Middle frontal gyrus (tissue), 1 donor: ENCODE measurements at regions not wholly inside any gene's neighbourhood (a gene's known extent, or its start where the extent isn't known, plus 50 kb on each side); places are given as distances from the start of the nearest gene placed in this dataset.

Source experiments
- DNase-seq: peaks from one replicate; pipeline ENCODE4 v3.0.0-alpha.2; 2015; ENCODE audit warnings: low spot score; ENCODE audit errors: extremely low spot score

DNA sequence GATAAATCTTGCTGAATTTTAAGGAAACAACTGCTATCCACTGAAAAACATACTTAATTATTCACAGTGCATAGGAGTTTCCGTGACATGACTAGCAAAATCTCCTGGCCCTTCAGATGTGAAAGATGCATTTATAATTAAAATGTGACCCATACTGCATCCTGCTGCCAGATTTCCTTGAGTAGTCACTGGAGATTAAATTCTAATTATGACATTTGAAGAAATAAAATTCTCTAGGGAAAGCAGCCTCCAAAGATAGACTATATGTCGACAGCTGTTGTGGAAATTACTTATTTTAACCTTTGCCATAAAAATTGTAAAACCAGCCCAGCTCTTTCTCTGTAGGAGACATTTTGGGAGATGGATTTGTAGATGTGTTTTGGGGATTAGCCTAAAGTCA, 193.6 kb upstream of the SMC2 start:
- no peak for DNase-seq

- no peak for DNase-seq
Measured at GRCh38 chr9:103902263-103902662, 191.8 kb upstream of the SMC2 start.

- DNase-seq: no peak
Measured at GRCh38 chr9:103904242-103904641, 189.9 kb upstream of the SMC2 start.

DNA sequence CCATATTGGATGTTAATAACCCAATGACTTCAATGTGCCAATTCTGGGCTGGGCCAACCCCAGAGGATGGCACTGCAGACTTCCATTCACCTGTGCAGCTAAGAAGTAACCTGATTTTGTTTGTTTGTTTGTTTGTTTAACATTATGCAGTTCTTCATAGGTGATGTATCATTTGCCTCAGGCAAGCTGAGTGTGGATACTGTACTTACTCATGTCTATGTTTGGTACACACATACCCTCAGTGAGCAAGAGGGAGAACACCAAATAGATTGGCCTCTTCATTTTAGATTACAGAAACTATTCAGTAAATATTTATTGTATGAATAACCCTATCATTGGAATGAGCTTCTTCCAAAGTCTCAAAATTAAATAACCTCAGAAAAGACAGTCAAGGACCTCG, 180.2 kb upstream of the SMC2 start:
- DNase-seq: no peak

- DNase-seq: no peak
Measured at GRCh38 chr9:103919605-103920209, 174.4 kb upstream of the SMC2 start.

GRCh38 chr9:103928442-103928841, 165.7 kb upstream of the SMC2 start:
- DNase-seq: no peak

DNA sequence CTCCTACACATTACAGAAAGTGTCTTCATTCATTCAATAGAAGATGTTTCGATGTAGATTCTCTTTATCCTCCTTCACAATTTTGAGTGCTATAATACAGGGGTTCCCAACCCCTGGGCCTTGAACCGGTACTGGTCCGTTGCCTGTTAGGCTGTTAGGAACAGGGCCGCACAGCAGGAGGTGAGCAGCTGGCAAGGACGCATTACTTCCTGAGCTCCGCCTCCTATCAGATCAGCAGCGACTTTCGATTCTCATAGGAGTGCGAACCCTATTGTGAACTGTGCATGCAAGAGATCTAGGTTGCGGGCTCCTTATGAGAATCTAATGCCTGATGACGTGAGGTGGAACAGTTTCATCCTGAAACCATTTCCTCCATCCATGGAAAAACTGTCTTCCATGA, 153.0 kb upstream of the SMC2 start:
- no peak for DNase-seq

GRCh38 chr9:103942200-103942599, 151.9 kb upstream of the SMC2 start:
- no peak for DNase-seq

DNA sequence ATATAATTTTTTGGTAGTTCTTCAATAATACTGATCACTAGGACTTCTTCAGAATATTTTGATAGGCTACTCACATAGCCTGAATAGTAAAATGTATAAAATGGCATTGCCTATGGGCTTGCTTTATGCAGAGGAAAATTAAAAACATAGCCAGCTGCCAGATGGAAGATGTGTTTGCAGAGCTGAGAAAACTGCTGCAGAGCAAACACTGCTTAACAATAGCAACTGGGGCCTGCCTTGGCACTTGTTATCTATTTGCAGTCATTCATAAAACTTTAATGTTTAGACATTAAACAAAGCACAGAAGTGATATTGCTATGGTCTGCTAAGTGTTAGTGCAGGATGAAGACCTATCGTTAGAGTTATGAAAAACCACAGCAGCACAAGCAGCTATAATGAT, 151.5 kb upstream of the SMC2 start:
- no peak for DNase-seq

- no peak for DNase-seq
Measured at GRCh38 chr9:103949096-103949495, 145.0 kb upstream of the SMC2 start.

GRCh38 chr9:103977163-103977562, 116.9 kb upstream of the SMC2 start:
- no peak for DNase-seq

- no peak for DNase-seq
Measured at GRCh38 chr9:103978396-103978795, 115.7 kb upstream of the SMC2 start.

GRCh38 chr9:103981912-103982311, 112.2 kb upstream of the SMC2 start:
- no peak for DNase-seq

DNA sequence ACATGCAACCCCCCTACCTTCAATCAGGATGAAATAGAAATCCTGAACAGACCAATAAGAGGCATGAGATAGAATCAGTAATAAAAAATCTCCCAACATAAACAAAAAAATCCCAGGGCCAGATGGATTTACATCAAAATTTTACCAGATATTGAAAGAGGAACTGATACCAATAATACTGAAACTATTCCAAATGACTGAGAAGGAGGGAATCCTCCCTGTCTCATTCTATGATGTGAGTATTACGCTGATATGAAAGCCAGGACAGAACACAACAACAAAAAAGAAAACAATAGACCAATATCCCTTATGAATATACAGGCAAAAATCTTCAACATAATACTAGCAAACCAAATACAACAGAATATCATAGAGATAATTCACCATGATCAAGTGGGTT, 109.0 kb upstream of the SMC2 start:
- no peak for DNase-seq

DNA sequence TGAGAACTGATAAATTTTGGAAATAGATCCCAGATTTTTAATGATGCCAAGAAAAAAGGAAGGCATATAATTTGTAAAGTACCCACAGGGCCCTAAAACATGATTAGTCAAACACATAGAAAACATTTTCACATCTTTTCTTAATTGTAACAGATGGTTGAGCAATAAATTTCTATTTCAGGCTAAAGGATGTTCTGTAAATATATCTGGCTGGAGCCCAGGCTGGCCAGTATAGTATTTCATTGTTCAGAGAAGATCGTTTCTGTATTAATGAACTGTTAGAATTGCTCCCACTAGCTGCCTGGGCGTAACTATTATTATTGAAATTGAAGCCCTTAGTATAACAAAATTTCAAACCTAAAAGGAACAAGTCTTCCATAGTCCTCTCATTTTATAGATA, 105.3 kb upstream of the SMC2 start:
- DNase-seq: no peak

DNA sequence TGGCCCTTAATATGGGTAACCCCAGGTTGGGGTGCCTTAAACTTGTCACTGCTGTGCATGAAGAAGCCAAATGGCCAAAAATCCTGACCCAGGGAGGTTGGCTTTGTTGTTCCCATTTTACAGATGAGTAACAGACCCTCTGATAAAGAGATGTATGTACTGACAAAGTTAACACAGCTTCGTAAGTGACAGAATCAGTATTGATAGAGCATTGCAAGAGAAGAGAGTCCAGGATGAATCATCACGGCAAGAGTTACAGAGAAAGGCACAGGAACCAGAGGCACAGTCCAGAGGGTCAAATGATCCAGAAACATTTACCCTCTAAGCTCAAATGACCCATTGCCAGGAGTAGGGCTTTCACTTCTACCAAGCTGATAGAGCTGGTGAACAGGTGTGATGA, 103.8 kb upstream of the SMC2 start:
- no peak for DNase-seq

- DNase-seq: no peak
Measured at GRCh38 chr9:103991001-103991400, 103.1 kb upstream of the SMC2 start.

GRCh38 chr9:103991698-103992097, 102.4 kb upstream of the SMC2 start:
- no peak for DNase-seq

DNA sequence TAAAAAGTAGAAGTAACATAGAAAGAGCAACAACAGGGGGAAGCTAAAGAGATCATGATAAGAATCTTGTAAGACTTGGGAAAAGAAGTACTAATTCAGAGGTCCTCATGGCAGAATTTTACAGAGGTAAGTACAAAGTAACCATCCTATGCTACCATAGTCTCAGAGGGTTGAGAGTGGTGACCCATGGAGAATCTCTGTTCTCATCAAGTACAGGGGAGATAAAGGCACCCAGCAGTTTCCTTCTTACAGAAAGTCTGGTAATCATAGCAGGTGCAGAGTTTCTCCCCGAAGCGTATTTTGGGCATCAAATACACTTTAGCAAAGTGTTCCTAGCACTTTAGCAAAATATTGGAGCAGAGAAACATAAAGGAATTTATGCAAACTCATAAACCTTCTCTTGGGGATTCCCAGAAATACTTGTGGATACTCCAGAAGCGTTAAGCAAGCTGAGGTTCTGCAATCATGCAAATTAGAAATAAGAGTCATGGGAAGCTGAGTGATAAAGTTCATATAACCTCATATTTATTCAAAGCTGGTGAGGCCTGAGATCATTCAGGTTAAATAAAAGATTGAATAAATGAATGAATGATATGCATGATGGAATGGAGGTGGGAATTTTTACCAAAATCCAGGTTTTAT, 101.0 kb upstream of the SMC2 start:
- no peak for DNase-seq

DNA sequence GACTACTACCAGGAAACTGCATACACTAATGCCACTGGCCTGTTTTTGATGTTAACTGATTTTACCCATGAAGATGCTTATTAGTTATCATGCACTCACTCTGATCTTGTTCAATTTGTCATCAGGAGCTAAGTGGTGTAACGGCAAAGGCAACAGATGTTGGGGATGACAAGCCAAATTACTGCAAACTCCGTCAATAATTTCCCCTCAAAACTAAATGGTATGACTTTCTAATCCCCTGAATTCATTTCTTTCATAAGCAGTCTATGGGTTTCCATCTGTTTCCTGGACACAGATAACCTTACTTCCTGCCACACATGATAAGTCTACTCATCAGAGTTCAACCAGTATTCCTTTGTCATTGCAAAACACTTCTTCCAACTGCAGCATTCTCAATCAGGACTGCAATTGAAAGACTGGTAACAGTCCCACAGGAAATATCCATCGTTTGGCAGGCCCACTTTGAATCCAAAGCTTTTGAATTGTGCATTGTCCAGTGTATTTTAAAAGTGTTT, 96.2 kb upstream of the SMC2 start:
- DNase-seq: no peak

DNA sequence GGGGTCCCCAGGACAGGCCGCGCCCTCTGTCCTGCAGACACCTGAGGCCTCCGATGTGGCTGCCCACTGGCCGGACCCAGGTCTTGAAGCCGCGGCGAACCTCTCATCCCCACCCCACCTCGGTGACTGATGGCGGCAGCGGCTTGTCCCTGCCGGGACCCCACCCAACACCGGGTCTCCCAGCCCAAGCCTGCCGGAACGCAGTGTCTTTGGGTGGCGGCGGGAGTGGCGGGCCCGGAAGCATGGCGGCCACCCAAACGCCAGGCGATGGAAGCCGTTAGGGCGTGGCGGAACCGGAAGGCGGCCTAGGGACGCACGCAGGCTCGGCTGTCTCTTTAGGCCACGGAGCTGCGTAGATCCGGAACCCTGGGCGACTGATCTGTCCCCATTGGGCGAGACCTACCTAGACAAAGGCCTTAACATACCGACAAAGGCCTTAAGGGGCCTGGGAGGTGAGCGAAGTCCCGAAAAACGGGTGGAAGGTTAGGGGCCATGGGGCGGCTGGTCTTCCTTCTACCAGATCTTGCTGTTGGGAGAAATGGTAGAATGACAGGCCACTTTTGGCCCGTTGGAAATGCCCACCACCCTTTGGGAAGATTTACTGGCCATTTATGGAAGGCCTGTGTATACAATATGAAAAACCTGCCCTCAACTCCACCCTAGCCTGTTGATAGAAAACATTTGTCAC, 94.6 kb upstream of the SMC2 start:
- no peak for DNase-seq

DNA sequence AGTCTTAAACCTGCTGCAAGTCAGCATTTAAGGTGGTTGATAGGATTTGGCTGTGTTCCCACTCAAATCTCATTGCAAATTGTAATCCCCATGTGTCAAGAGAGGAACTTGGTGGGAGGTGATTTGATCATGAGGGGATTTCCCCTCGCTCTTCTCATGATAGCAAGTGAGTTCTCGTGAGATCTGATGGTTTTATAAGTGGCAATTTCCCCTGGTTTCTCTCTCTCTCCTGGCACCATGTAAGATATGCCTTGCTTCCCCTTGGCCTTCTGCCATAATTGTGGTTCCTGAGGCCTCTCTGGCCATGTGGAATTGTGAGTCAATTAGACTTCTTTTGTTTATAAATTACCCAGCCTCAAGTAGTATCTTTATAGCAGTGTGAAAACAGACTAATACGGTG, 84.3 kb upstream of the SMC2 start:
- no peak for DNase-seq

GRCh38 chr9:104022083-104022482, 72.0 kb upstream of the SMC2 start:
- no peak for DNase-seq
